GF-D8 (cell line): ENCODE measurements at regions not wholly inside any gene's neighbourhood (a gene's known extent, or its start where the extent isn't known, plus 50 kb on each side); places are given as distances from the start of the nearest gene placed in this dataset.

Source experiments
- DNase-seq: peaks from one replicate; lab custom pipeline; 2025; lab: John Stamatoyannopoulos, UW

GRCh38 chr19:31223740-31224534 lies 125.3 kb downstream of the TSHZ3 start:
- no peak for DNase-seq

- DNase-seq, result no peak
Measured at GRCh38 chr19:31220540-31220939, 128.7 kb downstream of the TSHZ3 start.

- DNase-seq, result no peak
Measured at GRCh38 chr19:31214997-31215396, 134.2 kb downstream of the TSHZ3 start.

- DNase-seq, result peak; percentile 48
Measured at GRCh38 chr19:31214086-31214485, 135.2 kb downstream of the TSHZ3 start.

GRCh38 chr19:31211088-31211487 lies 138.1 kb downstream of the TSHZ3 start:
- no peak for DNase-seq

GRCh38 chr19:31205887-31206518 lies 143.2 kb downstream of the TSHZ3 start:
- no peak for DNase-seq

- DNase-seq, result no peak
Measured at GRCh38 chr19:31204115-31204514, 145.1 kb downstream of the TSHZ3 start.

GRCh38 chr19:31185261-31185660 lies 164.0 kb downstream of the TSHZ3 start:
- DNase-seq, result no peak

- DNase-seq, result no peak
Measured at GRCh38 chr19:31181535-31181934, 167.7 kb downstream of the TSHZ3 start.

GRCh38 chr19:31180907-31181306 lies 168.3 kb downstream of the TSHZ3 start:
- no peak for DNase-seq

GRCh38 chr19:31179471-31179852 lies 169.8 kb downstream of the TSHZ3 start:
- no peak for DNase-seq

- no peak for DNase-seq
Measured at GRCh38 chr19:31178833-31179470, 170.3 kb downstream of the TSHZ3 start.

GRCh38 chr19:31177246-31177645 lies 172.0 kb downstream of the TSHZ3 start:
- DNase-seq, result no peak

GRCh38 chr19:31175564-31176348 lies 173.5 kb downstream of the TSHZ3 start:
- DNase-seq, result no peak

GRCh38 chr19:31174948-31175347 lies 174.3 kb downstream of the TSHZ3 start:
- DNase-seq, result no peak

- no peak for DNase-seq
Measured at GRCh38 chr19:31173991-31174390, 175.2 kb downstream of the TSHZ3 start.

GRCh38 chr19:31171936-31172335 lies 177.3 kb downstream of the TSHZ3 start:
- DNase-seq, result no peak

GRCh38 chr19:31170046-31170445 lies 179.2 kb downstream of the TSHZ3 start:
- DNase-seq, result no peak

GRCh38 chr19:31168106-31168625 lies 181.1 kb downstream of the TSHZ3 start:
- DNase-seq, result no peak

- no peak for DNase-seq
Measured at GRCh38 chr19:31167690-31168089, 181.5 kb downstream of the TSHZ3 start.

- no peak for DNase-seq
Measured at GRCh38 chr19:31166206-31166605, 183.0 kb downstream of the TSHZ3 start.

- no peak for DNase-seq
Measured at GRCh38 chr19:31164791-31165251, 184.4 kb downstream of the TSHZ3 start.
